HEK293T (cell line): ENCODE measurements at regions not wholly inside any gene's neighbourhood (a gene's known extent, or its start where the extent isn't known, plus 50 kb on each side); places are given as distances from the start of the nearest gene placed in this dataset.
"Not testable (repeated sequence)": the region's sequence is repeated elsewhere in the genome, so short reads cannot be mapped to it uniquely, and the experiment has no call there.

Experiments
- CTCF ChIA-PET: fragments of 350-600 bp; formaldehyde crosslinking; extraction: SDS; loops from one replicate; lab custom pipeline; 2021; ENCODE audit warnings: antibody characterized with exemption, inconsistent platforms; lab: Yijun Ruan, JAX
- POLR2A ChIA-PET: fragments of 350-600 bp; formaldehyde crosslinking; extraction: SDS; loops from one replicate; lab custom pipeline; 2020; ENCODE audit warnings: antibody characterized with exemption, inconsistent platforms; lab: Yijun Ruan, JAX
- DNase-seq: peaks from one replicate; pipeline ENCODE4 v3.0.0; 2012; ENCODE audit warnings: mixed read lengths; ENCODE audit errors: extremely low spot score
- ARNT ChIP-seq: fragments of 450-650 bp; IDR thresholded peaks from 2 replicates; pipeline ENCODE4 v1.6.1; 2017; ENCODE audit warnings: mild to moderate bottlenecking
- BHLHE40 ChIP-seq: fragments of 450-650 bp; IDR thresholded peaks from 2 replicates; pipeline ENCODE4 v1.6.1; 2016; ENCODE audit warnings: mild to moderate bottlenecking, moderate library complexity, borderline replicate concordance
- CTBP1 ChIP-seq: fragments of 450-650 bp; IDR thresholded peaks from 2 replicates; pipeline ENCODE4 v1.6.1; 2016; ENCODE audit warnings: borderline replicate concordance
- ELF4 ChIP-seq: fragments of 450-650 bp; IDR thresholded peaks from 2 replicates; pipeline ENCODE4 v1.6.1; 2017; ENCODE audit warnings: antibody characterized with exemption
- FOXA1 ChIP-seq: fragments of 450-650 bp; IDR thresholded peaks from 2 replicates; pipeline ENCODE4 v1.6.1; 2016; ENCODE audit warnings: mild to moderate bottlenecking
- FOXK2 ChIP-seq: fragments of 450-650 bp; IDR thresholded peaks from 2 replicates; pipeline ENCODE4 v1.6.1; 2016; ENCODE audit warnings: mild to moderate bottlenecking
- FOXM1 ChIP-seq: fragments of 450-650 bp; IDR thresholded peaks from 2 replicates; pipeline ENCODE4 v1.6.1; 2017; ENCODE audit warnings: mild to moderate bottlenecking, borderline replicate concordance
- HDGF ChIP-seq: fragments of 450-650 bp; IDR thresholded peaks from 2 replicates; pipeline ENCODE4 v1.6.1; 2017; ENCODE audit warnings: antibody characterized with exemption, borderline replicate concordance
- L3MBTL2 ChIP-seq: fragments of 450-650 bp; conservative IDR thresholded peaks from 2 replicates; pipeline ENCODE4 v1.6.1; 2016; ENCODE audit warnings: mild to moderate bottlenecking
- LEF1 ChIP-seq: fragments of 450-650 bp; IDR thresholded peaks from 2 replicates; pipeline ENCODE4 v1.6.1; 2017; ENCODE audit warnings: mild to moderate bottlenecking, borderline replicate concordance
- NFRKB ChIP-seq: fragments of 450-650 bp; IDR thresholded peaks from 2 replicates; pipeline ENCODE4 v1.6.1; 2016; ENCODE audit warnings: mild to moderate bottlenecking, moderate library complexity
- SP1 ChIP-seq: fragments of 450-650 bp; IDR thresholded peaks from 2 replicates; pipeline ENCODE4 v1.6.1; 2017
- SUZ12 ChIP-seq: fragments of 450-650 bp; IDR thresholded peaks from 2 replicates; pipeline ENCODE4 v1.6.1; 2016; ENCODE audit warnings: mild to moderate bottlenecking
- TARDBP ChIP-seq: fragments of 450-650 bp; IDR thresholded peaks from 2 replicates; pipeline ENCODE4 v1.6.1; 2016
- ZNF384 ChIP-seq: fragments of 450-650 bp; IDR thresholded peaks from 2 replicates; pipeline ENCODE4 v1.6.1; 2016
- TF ChIP-seq, protein P1 (sequence below): fragments of 450-650 bp; IDR thresholded peaks from 2 replicates; pipeline ENCODE4 v1.6.1; 2016

DNA sequence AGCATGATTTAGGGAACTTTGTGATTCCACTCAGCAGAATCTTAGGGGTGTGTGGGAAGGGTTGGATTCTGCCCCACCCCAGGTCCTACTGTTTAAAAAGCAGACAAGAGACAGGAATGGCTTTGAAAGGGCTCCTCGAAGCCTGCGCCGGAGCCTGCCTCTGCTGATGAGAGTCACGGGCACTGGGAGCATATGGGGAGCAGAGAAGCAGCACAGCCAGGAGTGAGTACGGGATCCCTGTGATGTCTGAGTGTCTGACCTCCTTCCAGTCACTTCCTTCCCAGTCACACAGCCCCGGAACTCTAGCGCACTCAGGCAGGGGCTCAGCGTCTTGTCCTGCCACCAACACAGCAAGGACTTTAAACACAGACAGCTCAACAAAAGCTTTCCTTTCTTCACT is 514.9 kb upstream of the DPP6 start:
- TF ChIP-seq SP1 (no peak), L3MBTL2 (no peak), FOXA1 (no peak)
- DNase-seq, result no peak
- CTCF ChIA-PET, result interaction anchor here (0.6 kb wide), 1 partner anchor 493 kb away, joined by 3 read pairs; no protein-coding TSS in a partner anchor
- POLR2A ChIA-PET, result no interaction called here

GRCh38 chr7:153541903-153542302 is 510.3 kb upstream of the DPP6 start:
- POLR2A ChIA-PET, result no interaction called here
- no peak for DNase-seq
- CTCF ChIA-PET, result no interaction called here
- no peak for TF ChIP-seq FOXM1
- TF ChIP-seq CTBP1, result no peak
- no peak for TF ChIP-seq BHLHE40
- no peak for TF ChIP-seq ELF4
- TF ChIP-seq, protein P1, sequence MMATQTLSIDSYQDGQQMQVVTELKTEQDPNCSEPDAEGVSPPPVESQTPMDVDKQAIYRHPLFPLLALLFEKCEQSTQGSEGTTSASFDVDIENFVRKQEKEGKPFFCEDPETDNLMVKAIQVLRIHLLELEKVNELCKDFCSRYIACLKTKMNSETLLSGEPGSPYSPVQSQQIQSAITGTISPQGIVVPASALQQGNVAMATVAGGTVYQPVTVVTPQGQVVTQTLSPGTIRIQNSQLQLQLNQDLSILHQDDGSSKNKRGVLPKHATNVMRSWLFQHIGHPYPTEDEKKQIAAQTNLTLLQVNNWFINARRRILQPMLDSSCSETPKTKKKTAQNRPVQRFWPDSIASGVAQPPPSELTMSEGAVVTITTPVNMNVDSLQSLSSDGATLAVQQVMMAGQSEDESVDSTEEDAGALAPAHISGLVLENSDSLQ, result no peak
- no peak for TF ChIP-seq FOXK2
- no peak for TF ChIP-seq ZNF384
- no peak for TF ChIP-seq LEF1
- no peak for TF ChIP-seq ARNT
- TF ChIP-seq SP1, result no peak

GRCh38 chr7:153543232-153543631 is 509.0 kb upstream of the DPP6 start:
- TF ChIP-seq NFRKB (no peak), HDGF (no peak), L3MBTL2 (no peak), BHLHE40 (no peak), FOXK2 (no peak), FOXA1 (no peak), LEF1 (no peak), SP1 (no peak)
- TF ChIP-seq, protein P1, result no peak
- ChIA-PET POLR2A (no interaction called here), CTCF (no interaction called here)
- no peak for DNase-seq

- no peak for DNase-seq
- ChIA-PET CTCF (no interaction called here), POLR2A (no interaction called here)
- no peak for TF ChIP-seq NFRKB
- TF ChIP-seq FOXK2, result no peak
These were observed 502.0 kb upstream of the DPP6 start for GRCh38 chr7:153550173-153550572.

DNA sequence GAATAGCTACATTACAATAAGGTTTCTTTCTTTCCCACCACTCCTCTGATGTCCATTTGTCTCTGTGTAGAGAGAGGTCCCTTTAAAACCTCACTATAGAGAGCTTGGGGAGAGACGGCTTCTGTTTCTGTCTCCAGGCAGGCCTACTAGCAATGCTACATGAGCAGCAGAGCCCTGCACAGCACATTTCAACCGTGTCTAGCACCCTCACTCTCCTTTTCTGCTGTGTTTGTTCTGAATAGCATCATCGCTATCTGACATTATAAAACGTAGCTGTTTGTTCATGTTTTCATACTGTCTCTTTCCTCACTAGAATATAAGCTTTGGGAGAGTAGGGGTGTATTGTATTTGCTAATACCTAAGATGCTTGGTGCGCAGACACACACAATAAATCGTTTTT is 487.8 kb upstream of the DPP6 start:
- no peak for DNase-seq
- TF ChIP-seq ZNF384 (no peak), NFRKB (no peak), L3MBTL2 (no peak), FOXA1 (no peak), SP1 (no peak), TARDBP (no peak), CTBP1 (no peak), BHLHE40 (no peak), ARNT (no peak), FOXK2 (no peak), ELF4 (no peak), SUZ12 (no peak), HDGF (no peak), FOXM1 (no peak), LEF1 (no peak)
- TF ChIP-seq, protein P1, result no peak
- ChIA-PET CTCF (no interaction called here), POLR2A (no interaction called here)

- TF ChIP-seq FOXK2, result no peak
- TF ChIP-seq SP1, result no peak
- no peak for TF ChIP-seq LEF1
- no peak for TF ChIP-seq NFRKB
- TF ChIP-seq ELF4, result no peak
- no peak for TF ChIP-seq FOXA1
- ChIA-PET POLR2A (no interaction called here), CTCF (no interaction called here)
- no peak for DNase-seq
These were observed 485.9 kb upstream of the DPP6 start for GRCh38 chr7:153566324-153566723.

GRCh38 chr7:153567426-153567825 is 484.8 kb upstream of the DPP6 start:
- POLR2A ChIA-PET, result no interaction called here
- no peak for TF ChIP-seq ELF4
- no peak for TF ChIP-seq CTBP1
- no peak for TF ChIP-seq ZNF384
- no peak for TF ChIP-seq SUZ12
- TF ChIP-seq NFRKB, result no peak
- no peak for TF ChIP-seq L3MBTL2
- TF ChIP-seq BHLHE40, result no peak
- TF ChIP-seq, protein P1, result no peak
- TF ChIP-seq LEF1, result no peak
- TF ChIP-seq FOXM1, result no peak
- no peak for TF ChIP-seq SP1
- no peak for TF ChIP-seq ARNT
- TF ChIP-seq TARDBP, result no peak
- TF ChIP-seq FOXA1, result no peak
- no peak for TF ChIP-seq HDGF
- no peak for TF ChIP-seq FOXK2
- DNase-seq, result no peak
- CTCF ChIA-PET, result no interaction called here

DNA sequence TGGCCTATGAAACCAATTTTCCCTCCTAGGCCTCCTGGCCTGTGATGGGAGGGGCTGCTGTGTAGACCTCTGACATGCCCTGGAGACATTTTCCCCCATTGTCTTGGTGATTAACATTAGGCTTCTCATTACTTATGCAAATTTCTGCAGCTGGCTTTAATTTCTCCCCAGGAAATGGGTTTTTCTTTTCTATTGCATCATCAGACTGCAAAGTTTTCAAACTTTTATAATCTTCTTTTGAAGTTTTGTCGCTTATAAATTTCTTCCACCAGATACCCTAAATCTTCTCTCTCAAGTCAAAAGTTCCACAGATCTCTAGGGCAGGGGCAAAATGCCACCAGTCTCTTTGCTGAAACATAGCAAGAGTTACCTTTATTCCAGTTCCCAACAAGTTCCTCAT is 482.7 kb upstream of the DPP6 start:
- DNase-seq, POLR2A ChIA-PET, CTCF ChIA-PET: not testable (repeated sequence)
